Left lobe of liver (tissue), 2 donors: ENCODE measurements at regions not wholly inside any gene's neighbourhood (a gene's known extent, or its start where the extent isn't known, plus 50 kb on each side); places are given as distances from the start of the nearest gene placed in this dataset.
"Not testable (repeated sequence)": the region's sequence is repeated elsewhere in the genome, so short reads cannot be mapped to it uniquely, and the experiment has no call there.

Experiments used
- ATAC-seq: fragments of 200-7000 bp; cut with Tn5 transposase; one replicate; pipeline ENCODE4 v1.9.1; 2020; ENCODE audit warnings: mild to moderate bottlenecking, moderate library complexity
- DNase-seq: peaks from one replicate; pipeline ENCODE4 v3.0.0-alpha.2; 2020; ENCODE audit warnings: low spot score
- donor health status: DM: no; HTN: no; CAD: no; lungs with moderate emphysema.
- donor health status: DM: no; HTN: yes; CAD: no.

DNA sequence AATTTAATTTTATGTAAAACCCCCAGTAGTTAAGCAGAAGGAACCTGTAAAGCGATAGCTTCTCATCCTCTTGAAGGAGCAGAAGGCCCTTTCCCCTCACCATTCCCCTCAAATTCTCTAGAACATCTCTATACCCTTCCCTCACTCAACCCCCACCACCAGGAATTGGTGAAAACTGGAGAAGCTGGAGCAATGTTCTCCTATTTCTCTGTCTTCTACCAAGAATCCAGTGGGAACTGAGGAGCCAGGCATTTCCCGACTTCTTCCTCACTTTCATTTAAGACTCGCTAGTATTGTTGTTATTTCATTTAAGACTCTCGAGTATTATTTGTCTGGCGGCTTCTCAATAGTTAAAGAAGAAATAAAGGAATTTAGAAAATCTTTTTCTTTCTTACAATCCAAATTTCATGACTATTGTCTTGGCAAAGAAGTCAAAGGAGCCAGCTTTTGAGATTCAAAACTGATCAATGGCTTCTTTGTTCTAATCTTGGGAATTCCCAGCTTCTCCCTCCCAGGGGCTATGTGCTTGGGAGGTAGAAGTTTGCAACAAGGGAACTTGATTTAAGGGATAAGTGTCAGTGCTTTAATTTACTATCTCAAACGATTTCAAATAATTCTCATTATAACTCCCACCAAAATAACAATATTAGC, 253.3 kb upstream of the ADGRL2 start:
- no peak for ATAC-seq
- no peak for DNase-seq

DNA sequence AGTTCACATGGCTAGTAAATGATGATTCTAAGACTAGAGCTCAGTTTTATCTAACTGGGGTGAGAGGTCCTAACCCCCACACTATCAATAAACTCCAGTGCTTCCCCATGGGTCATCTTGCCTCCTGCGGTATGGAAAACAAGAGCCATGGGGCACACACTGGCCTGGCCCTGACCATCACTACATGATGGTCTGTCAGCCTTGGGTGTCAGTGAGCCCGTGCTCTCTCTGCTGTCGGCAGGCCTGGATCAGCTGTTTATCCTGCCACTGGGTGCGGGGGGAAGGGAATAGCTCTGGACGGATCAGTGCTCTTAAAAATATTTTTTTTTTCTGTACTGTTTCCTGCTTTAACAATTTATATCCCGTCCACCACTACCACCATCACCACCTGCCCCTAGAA, 255.0 kb upstream of the ADGRL2 start:
- DNase-seq: no peak
- no peak for ATAC-seq

DNA sequence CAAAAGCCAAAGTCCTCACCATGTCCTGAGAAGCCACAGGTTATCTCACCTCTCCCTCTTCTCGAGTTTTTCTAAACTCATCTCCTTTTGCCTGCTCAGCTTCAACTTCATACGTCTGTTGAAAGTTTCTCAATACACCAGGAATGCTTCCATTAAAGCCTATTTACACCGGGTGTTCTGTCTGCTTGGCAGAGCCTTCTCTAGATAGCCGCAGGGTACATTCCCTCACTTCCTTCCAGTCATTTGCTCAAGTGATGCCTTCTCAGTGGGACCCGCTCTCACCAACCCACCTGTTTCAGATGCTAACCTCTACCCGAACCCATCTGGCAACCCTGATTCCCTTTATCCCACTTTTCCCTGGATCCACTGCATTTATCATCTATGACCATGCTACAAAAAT, 257.0 kb upstream of the ADGRL2 start:
- ATAC-seq: no peak

DNA sequence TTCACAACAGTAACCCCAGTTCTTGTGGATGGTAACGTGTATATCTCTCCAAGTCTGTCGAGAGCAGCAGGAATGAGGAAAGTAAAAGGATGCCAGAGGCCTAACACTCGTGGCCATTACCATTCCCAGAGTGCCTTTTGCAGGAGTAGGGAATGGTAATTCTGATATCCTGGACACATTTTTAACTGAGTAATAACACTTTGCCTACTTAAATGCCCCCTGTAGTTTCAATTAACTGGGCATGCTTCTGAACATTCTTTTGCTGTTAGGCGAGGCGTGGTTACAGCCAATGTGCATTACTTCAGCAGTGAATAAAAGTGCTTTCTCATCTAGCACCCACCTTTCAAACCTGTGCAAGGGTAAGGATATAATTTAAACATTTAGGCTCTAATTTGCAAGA, 258.5 kb upstream of the ADGRL2 start:
- ATAC-seq: no peak
- no peak for DNase-seq

More for the DNA sequence above, 257.0 kb upstream of the ADGRL2 start:
- DNase-seq: no peak

DNA sequence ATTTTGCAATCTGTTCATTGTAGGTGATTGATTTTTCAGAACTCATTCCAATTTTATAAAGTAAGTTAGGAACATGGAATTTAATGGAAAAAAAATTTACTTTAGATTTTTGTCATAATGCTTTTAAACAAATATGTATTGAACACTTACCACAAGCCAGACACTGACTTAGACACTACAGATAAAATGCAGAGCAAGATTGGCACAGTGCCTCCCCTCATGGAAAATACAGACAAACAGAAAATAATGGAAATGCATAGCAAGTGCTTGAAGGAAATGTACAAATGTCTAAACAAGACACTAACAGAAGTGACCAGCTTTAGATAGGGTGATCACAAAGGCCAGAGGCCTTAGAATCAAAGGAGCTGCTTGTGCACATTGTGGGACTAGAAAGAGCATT, 260.5 kb upstream of the ADGRL2 start:
- no peak for ATAC-seq
- DNase-seq: no peak

GRCh38 chr1:81529014-81529413, 271.7 kb upstream of the ADGRL2 start:
- no peak for ATAC-seq
- DNase-seq: no peak

- ATAC-seq (peak; percentile 51), DNase-seq (no peak)
Observed at GRCh38 chr1:81525085-81525484, 275.6 kb upstream of the ADGRL2 start.

- no peak for ATAC-seq
- DNase-seq: no peak
Observed at GRCh38 chr1:81519987-81520386, 280.7 kb upstream of the ADGRL2 start.

GRCh38 chr1:81517987-81518386, 282.7 kb upstream of the ADGRL2 start:
- ATAC-seq: peak; percentile 52

GRCh38 chr1:81513796-81514354, 286.9 kb upstream of the ADGRL2 start:
- DNase-seq: no peak
- no peak for ATAC-seq

More at GRCh38 chr1:81517987-81518386, 282.7 kb upstream of the ADGRL2 start:
- DNase-seq: no peak

DNA sequence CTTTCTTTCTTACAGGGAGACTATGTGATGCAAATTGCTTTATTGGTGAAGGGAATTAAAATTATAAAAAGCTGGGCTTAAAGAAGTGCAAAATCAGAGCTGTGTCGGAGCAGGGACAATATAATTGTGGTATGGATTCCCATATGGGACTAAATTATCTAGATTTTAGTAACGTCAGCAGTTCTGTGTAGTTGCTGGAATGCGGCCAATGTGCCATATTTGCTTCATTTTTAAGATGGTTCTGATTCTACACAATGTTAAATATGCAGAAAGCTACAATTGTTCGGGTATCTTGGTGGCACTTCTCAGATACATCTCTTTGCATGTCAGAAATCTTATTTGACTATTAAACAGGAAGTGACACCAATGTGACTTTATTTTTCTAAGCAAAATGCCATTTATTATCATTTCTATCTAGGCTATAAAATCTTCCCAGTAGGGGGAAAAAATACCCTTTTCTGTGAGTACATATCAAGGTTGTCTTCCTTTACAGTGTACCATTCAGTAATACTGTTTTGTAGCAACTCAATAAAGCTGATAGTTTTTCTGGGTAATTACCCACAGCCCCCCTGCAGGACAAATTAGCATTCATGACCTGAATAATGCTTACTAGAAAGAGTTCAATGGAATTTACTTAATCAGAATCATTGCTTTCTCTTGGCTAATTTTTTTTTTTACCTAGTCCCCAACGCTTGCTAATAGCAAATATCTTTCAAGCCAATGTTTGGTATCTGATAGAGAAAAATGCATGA, 288.3 kb upstream of the ADGRL2 start:
- ATAC-seq (no peak), DNase-seq (no peak)

DNA sequence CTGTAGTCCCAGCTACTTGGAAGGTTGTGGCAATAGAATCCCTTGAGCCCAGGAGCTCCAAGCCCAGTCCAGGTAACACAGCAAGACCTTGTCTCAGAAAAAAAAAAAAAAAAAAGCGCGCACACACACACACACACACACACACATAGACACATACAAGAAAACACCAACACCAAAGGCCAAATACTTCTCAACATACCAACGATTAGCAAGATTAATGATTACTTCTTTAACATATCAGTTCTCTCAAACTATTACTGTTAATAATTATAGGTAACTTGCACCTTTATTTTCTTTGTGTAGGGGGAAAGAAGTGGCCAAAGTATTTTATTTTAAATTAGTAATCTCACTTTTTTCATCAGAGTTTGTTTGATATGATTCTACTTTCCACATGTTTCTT, 289.5 kb upstream of the ADGRL2 start:
- ATAC-seq (no peak), DNase-seq (no peak)

- DNase-seq: no peak
- no peak for ATAC-seq
Observed at GRCh38 chr1:81510701-81511100, 290.0 kb upstream of the ADGRL2 start.

DNA sequence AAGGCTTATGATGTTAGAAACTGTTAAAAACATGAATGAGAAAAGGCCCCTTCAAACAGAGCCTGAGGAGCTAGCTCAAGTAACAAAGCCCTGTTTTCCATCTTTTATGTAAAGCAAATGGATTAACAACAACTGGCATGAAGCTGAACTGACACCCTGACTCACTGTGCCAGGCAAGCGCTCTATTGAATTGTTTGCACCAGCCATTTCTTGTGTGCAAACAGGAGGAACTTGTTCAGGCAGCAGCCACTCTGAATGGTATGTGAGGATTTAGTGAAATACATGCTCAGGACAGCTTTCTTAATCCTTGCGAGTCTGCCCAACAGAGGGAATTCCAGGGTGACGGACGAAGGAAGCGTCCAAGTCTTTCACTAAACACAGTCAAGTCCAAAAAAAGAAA, 291.1 kb upstream of the ADGRL2 start:
- no peak for DNase-seq
- no peak for ATAC-seq

DNA sequence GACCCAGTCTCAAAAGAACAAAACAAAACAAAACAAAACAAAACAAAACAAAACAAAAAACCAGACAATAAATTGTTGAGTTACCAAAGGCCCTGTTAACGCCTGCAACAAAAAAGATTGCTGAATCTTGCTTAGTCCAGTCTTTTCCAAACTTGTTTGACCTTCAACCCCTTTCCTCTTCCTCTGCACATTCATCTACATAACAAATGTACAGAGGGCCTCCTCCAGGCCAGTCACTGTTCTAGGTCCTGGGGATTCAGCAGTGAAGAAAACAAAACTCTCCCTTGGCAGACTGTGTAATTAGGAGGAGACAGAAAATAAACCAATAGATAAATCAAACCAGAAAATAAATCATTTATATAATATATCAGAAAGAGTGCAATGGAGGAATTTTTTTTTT, 294.0 kb upstream of the ADGRL2 start:
- DNase-seq (no peak), ATAC-seq (peak; percentile 31)

GRCh38 chr1:81505831-81506230, 294.9 kb upstream of the ADGRL2 start:
- ATAC-seq: no peak
- no peak for DNase-seq

DNA sequence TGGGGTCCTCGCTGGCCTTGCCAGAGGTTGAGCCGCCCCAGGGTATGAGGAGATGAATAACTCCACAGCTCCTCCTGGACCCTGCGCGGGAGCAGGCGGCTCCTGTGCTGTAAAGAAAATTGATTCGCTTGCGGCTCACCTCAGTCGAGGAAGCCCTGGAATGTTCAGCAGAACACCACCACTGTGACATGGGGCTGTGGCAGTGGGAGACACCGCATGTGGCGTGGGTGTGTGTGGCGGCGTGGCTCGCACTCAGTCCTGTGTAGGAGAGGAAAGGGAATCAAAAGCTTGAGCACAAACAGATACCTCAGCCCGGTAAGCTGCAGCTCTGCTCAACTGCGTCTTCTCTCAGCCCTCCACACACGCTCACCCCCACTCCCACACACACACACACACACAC, 295.9 kb upstream of the ADGRL2 start:
- DNase-seq: not testable (repeated sequence)

DNA sequence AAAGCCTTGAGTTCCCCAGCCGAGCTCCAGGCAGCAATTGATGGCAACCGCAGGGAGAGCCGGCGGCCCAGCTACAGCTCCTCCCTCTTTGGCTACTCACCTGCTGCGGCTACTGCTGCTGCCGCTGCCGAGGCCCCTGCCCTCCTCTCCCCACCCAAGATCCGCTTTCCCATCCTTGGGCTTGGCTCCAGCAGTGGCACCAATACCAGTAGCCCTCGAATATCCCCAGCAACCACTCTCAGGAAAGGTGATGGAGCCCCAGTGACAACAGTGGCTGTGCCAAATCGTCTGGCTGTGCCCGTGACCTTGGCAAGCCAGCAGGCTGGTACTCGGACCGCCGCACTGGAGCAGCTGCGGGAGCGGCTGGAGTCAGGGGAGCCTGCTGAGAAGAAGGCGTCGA, 298.0 kb upstream of the ADGRL2 start:
- ATAC-seq, DNase-seq: not testable (repeated sequence)

More for the DNA sequence above, 295.9 kb upstream of the ADGRL2 start:
- ATAC-seq: not testable (repeated sequence)

DNA sequence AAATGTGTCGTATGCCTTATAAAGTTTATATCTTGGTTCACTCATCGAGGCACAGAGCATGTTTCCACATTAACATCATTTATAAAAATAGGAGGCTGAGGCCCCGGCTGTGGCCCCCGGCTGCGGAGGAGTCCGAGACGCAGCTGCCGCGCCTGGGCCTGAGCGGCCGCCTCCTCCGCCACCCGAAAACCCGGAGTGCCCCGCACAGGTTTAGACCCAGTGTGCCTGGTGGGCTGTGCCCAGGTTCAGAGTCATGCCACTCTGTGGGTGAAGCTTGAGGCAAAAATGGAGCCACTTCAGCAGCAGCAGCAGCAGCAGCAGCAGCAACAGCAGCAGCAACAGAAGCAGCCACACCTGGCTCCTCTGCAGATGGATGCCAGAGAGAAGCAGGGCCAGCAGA, 299.2 kb upstream of the ADGRL2 start:
- DNase-seq: not testable (repeated sequence)

DNA sequence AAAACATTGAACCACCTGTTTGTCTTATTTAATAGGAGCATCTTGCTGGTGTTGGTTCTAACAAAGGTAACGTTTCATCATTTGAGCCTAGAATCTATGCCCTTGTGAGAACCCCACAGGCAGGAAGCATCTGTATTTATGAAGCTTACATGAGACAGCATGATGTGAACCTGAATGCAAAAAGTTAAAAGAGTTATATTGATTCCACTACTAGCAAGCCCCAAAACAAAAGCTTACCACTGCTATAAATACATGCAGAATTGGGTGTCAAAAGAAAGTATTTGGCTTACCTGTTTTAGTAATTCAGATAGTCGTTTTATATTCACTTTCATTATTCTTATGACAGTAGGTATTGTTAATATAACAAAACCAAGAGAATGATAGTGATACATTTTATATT, 301.2 kb upstream of the ADGRL2 start:
- ATAC-seq (no peak), DNase-seq (no peak)

More for the DNA sequence above, 299.2 kb upstream of the ADGRL2 start:
- ATAC-seq: not testable (repeated sequence)

DNA sequence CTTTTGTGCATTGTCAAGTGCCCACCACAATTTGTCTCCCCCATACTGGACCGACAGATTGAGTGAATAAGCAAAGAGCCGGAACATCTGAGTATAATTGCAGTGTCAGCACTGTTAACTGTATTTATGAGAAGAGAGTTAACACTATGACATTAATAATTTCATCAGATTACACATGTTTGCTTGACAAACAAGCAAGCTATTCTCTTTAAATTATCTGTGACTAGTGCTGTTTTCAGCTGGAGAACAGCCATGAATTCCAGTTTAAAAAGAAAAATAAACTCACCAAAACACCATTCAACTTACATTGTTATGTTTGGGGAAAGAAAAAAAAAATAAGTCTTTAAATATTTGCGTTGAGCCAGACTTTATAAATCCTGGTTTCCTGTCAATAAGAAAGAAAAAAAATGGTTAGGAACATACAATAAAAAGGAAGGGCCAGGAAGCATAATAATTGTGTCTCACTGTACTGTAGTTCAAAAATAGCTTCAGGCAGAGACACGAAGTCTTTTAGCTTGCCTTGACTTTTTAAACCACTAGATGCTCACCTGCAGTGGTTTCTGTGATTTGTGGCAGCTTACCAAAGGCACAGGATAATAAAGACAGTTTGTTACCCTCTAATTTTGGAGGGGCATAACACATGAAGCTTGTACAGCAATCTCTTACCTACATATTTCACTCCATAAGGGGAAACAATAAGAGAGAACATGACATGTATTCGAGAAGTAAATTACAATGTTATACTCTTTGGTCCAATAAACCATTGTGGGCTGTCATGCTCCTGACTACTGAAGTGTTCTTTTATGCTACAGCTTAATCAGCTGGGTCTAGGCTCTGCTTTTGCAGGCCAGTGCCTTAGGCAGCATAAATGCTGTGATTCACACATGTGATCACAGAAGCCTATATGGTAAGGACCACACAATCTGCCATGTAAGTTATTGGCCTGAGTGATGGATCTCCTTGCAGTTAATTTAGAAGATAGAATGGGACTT, 302.0 kb upstream of the ADGRL2 start:
- ATAC-seq (no peak), DNase-seq (no peak)
